H9 (cell line): ENCODE measurements at regions not wholly inside any gene's neighbourhood (a gene's known extent, or its start where the extent isn't known, plus 50 kb on each side); places are given as distances from the start of the nearest gene placed in this dataset.
"Not testable (repeated sequence)": the region's sequence is repeated elsewhere in the genome, so short reads cannot be mapped to it uniquely, and the experiment has no call there.

ENCODE experiments used
- DNase-seq: peaks from one replicate; pipeline ENCODE4 v3.0.0-alpha.2; 2017
- H2AFZ ChIP-seq: one replicate; pipeline ENCODE4 v1.6.1; 2013; ENCODE audit warnings: mild to moderate bottlenecking, low read length, control low read depth, moderate library complexity
- H2AK5ac ChIP-seq: 2 replicates; pipeline ENCODE4 v1.6.1; 2013; ENCODE audit warnings: low read length, control low read depth, mixed read lengths; ENCODE audit not compliant: insufficient read length
- H2BK120ac ChIP-seq: one replicate; pipeline ENCODE4 v1.6.1; 2013; ENCODE audit warnings: low read depth, mild to moderate bottlenecking, low read length, control low read depth, inconsistent platforms; ENCODE audit not compliant: poor library complexity, severe bottlenecking
- H2BK12ac ChIP-seq: 2 replicates; pipeline ENCODE4 v1.6.1; 2013; ENCODE audit warnings: low read length, control low read depth, mixed read lengths, low read depth; ENCODE audit not compliant: insufficient read length
- H2BK15ac ChIP-seq: 2 replicates; pipeline ENCODE4 v1.6.1; 2013; ENCODE audit warnings: low read depth, low read length, control low read depth
- H2BK20ac ChIP-seq: one replicate; pipeline ENCODE4 v1.6.1; 2013; ENCODE audit warnings: low read depth, mild to moderate bottlenecking, low read length, control low read depth, inconsistent platforms; ENCODE audit not compliant: poor library complexity, severe bottlenecking
- H2BK5ac ChIP-seq: 2 replicates; pipeline ENCODE4 v1.6.1; 2013; ENCODE audit warnings: low read length, control low read depth, mixed read lengths; ENCODE audit not compliant: insufficient read length
- H3K14ac ChIP-seq: 2 replicates; pipeline ENCODE4 v1.6.1; 2013; ENCODE audit warnings: low read length, control low read depth; ENCODE audit not compliant: insufficient read depth
- H3K18ac ChIP-seq: 2 replicates; pipeline ENCODE4 v1.6.1; 2013; ENCODE audit warnings: low read depth, mild to moderate bottlenecking, mixed read lengths, low read length, control low read depth; ENCODE audit not compliant: insufficient read length
- H3K23ac ChIP-seq: 2 replicates; pipeline ENCODE4 v1.6.1; 2013; ENCODE audit warnings: low read length, control low read depth, mixed read lengths, low read depth; ENCODE audit not compliant: insufficient read length
- H3K23me2 ChIP-seq: 2 replicates; pipeline ENCODE4 v1.6.1; 2013; ENCODE audit warnings: low read depth, mild to moderate bottlenecking, mixed read lengths, low read length, control low read depth; ENCODE audit not compliant: insufficient read length, poor library complexity, severe bottlenecking
- H3K27ac ChIP-seq: 2 replicates; pipeline ENCODE4 v1.5.1; 2013; ENCODE audit warnings: low read length, control low read depth, mixed read lengths, low read depth; ENCODE audit not compliant: insufficient read length
- H3K27me3 ChIP-seq: 2 replicates; pipeline ENCODE4 v1.6.1; 2013; ENCODE audit warnings: low read length, control low read depth, inconsistent platforms; ENCODE audit not compliant: insufficient read depth
- H3K4ac ChIP-seq: 2 replicates; pipeline ENCODE4 v1.6.1; 2013; ENCODE audit warnings: low read depth, mild to moderate bottlenecking, control low read depth, inconsistent platforms, low read length, moderate library complexity
- H3K4me1 ChIP-seq: 2 replicates; pipeline ENCODE4 v1.6.1; 2013; ENCODE audit warnings: low read length, control low read depth, inconsistent platforms; ENCODE audit not compliant: insufficient read depth
- H3K4me2 ChIP-seq: 2 replicates; pipeline ENCODE4 v1.6.1; 2013; ENCODE audit warnings: low read length, control low read depth, mixed read lengths; ENCODE audit not compliant: insufficient read length, insufficient read depth
- H3K56ac ChIP-seq: 2 replicates; pipeline ENCODE4 v1.6.1; 2013; ENCODE audit warnings: low read depth, mild to moderate bottlenecking, mixed read lengths, low read length, control low read depth; ENCODE audit not compliant: insufficient read length
- H3K79me1 ChIP-seq: 2 replicates; pipeline ENCODE4 v1.6.1; 2013; ENCODE audit warnings: low read depth, mild to moderate bottlenecking, moderate library complexity, low read length, control low read depth, inconsistent platforms; ENCODE audit not compliant: insufficient read depth, poor library complexity, severe bottlenecking
- H3K79me2 ChIP-seq: 2 replicates; pipeline ENCODE4 v1.6.1; 2013; ENCODE audit warnings: low read length, control low read depth, inconsistent platforms; ENCODE audit not compliant: insufficient read depth
- H3K9ac ChIP-seq: 2 replicates; pipeline ENCODE4 v1.6.1; 2013; ENCODE audit warnings: low read length, control low read depth, mixed read lengths; ENCODE audit not compliant: insufficient read length; ENCODE audit errors: extremely low read depth
- H3K9me3 ChIP-seq: one replicate; pipeline ENCODE4 v1.6.1; 2013; ENCODE audit warnings: low read depth, low read length, inconsistent platforms; ENCODE audit not compliant: control insufficient read depth
- H3T11ph ChIP-seq: one replicate; pipeline ENCODE4 v1.6.1; 2013; ENCODE audit warnings: mild to moderate bottlenecking, low read length, control low read depth, inconsistent platforms
- H4K20me1 ChIP-seq: one replicate; pipeline ENCODE4 v1.6.1; 2013; ENCODE audit not compliant: control insufficient read depth, insufficient read length, insufficient read depth
- H4K5ac ChIP-seq: 2 replicates; pipeline ENCODE4 v1.6.1; 2013; ENCODE audit warnings: low read depth, mild to moderate bottlenecking, mixed read lengths, low read length, control low read depth; ENCODE audit not compliant: insufficient read length
- H4K8ac ChIP-seq: replicated peaks from 2 replicates; pipeline ENCODE4 v1.6.1; 2013; ENCODE audit warnings: low read length, control low read depth, mixed read lengths, low read depth; ENCODE audit not compliant: insufficient read length
- H4K91ac ChIP-seq: 2 replicates; pipeline ENCODE4 v1.6.1; 2013; ENCODE audit warnings: low read depth, mild to moderate bottlenecking, moderate library complexity, mixed read lengths, low read length, control low read depth; ENCODE audit not compliant: insufficient read length
- H3K27ac Mint-ChIP-seq, 3 experiments: 2 replicates in 2 of 3; 3 replicates in 1 of 3; pipeline ENCODE4 v1.8.0; 2020 to 2021; ENCODE audit warnings: mixed read lengths in 3 of 3, mild to moderate bottlenecking in 1 of 3, moderate library complexity in 1 of 3
- H3K27me3 Mint-ChIP-seq: 2 replicates; pipeline ENCODE4 v1.8.0; 2021; ENCODE audit warnings: low read depth, mild to moderate bottlenecking, moderate library complexity, mixed read lengths
- H3K36me3 Mint-ChIP-seq, 3 experiments: 2 replicates in 2 of 3; 3 replicates in 1 of 3; pipeline ENCODE4 v1.8.0; 2020 to 2021; ENCODE audit warnings: low read depth in 3 of 3, mixed read lengths in 3 of 3; ENCODE audit not compliant: insufficient read depth in 1 of 3
- H3K4me1 Mint-ChIP-seq, 2 experiments: 2 replicates each; pipeline ENCODE4 v1.8.0; 2020; ENCODE audit warnings: mixed read lengths in 2 of 2
- H3K4me3 Mint-ChIP-seq, 2 experiments: 2 replicates in 1 of 2; 3 replicates in 1 of 2; pipeline ENCODE4 v1.8.0; 2020 to 2021; ENCODE audit warnings: mild to moderate bottlenecking in 2 of 2, mixed read lengths in 2 of 2, moderate library complexity in 1 of 2
- H3K9me3 Mint-ChIP-seq, 2 experiments: 2 replicates in 1 of 2; 3 replicates in 1 of 2; pipeline ENCODE4 v1.8.0; 2020; ENCODE audit warnings: mild to moderate bottlenecking in 2 of 2, mixed read lengths in 2 of 2, moderate library complexity in 1 of 2
- WGBS: extraction: QIAGEN DNeasy Blood & Tissue Kit; methylation state at CpG from one replicate; pipeline ENCODE4 v1.1.7; 2013; ENCODE audit warnings: missing lambda C conversion rate, low lambda C conversion rate, mixed read lengths; ENCODE audit not compliant: insufficient read length; ENCODE audit errors: extremely low coverage; 5-methylcytosine and 5-hydroxymethylcytosine counted together
- TF ChIP-seq, protein P1 (sequence below): fragments of 200-600 bp; sonication (generic); conservative IDR thresholded peaks from 3 replicates; pipeline ENCODE4 v1.8.0; 2021; ENCODE audit warnings: antibody characterized with exemption, mild to moderate bottlenecking

DNA sequence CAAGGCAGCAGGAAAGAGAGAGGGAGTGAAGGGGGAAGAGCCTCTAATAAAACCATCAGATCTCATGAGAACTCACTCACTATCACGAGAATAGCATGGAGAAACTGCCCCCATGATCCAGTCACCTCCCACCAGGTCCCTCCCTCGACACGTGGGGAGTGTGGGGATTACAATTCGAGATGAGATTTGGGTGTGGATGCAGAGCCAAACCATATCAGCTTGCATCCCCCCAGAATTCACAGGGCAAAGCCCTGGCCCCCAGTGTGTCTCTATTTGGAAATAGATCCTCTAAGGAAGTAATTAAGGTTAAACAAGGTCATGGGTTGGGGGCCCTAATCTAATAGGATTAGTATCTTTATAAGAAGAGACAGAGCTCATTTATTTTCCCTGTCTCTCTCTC lies 56.1 kb upstream of the TCL1A start:
- Mint-ChIP-seq H3K36me3 (no peaks in the 10 kb centered on the region), H3K4me3 (no peak overlapping the region)
- H3K14ac ChIP-seq, result no peak overlapping the region

DNA sequence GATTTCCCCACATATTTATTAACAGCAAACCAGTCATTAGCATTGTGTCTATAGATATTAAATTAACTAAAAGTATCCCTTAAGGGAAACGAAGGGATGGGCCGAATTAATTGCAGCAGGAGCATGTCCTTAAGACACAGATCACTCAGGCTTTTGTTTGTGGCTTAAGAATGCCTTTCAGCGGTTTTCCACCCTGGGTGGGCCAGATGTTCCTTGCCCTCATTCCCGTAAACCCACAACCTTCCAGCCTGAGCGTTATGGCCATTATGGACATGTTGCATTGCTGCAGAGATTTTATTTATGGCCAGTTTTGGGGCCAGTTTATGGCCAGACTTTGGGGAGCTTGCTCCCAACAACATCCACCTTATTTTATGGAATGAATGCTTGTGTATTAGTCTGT lies 55.5 kb upstream of the TCL1A start:
- no CpG with 5 or more reads among the region's 5 CpGs for WGBS
- H3K27me3 Mint-ChIP-seq, result peaks cover 66% of the 10 kb centered on the region
- H3K79me1 ChIP-seq, H2BK15ac ChIP-seq, H3K4me3 Mint-ChIP-seq, H4K8ac ChIP-seq, H3K9me3 Mint-ChIP-seq, H4K5ac ChIP-seq, H3K27me3 ChIP-seq, H3K56ac ChIP-seq, H3K79me2 ChIP-seq, DNase-seq, H3K18ac ChIP-seq, H2AK5ac ChIP-seq, H3K23me2 ChIP-seq, H3K36me3 Mint-ChIP-seq, H2BK12ac ChIP-seq, H3K27ac ChIP-seq, H3K9ac ChIP-seq, H3K27ac Mint-ChIP-seq, H3K23ac ChIP-seq, H2AFZ ChIP-seq, H3K4me1 ChIP-seq, H3T11ph ChIP-seq, H3K4ac ChIP-seq, H4K20me1 ChIP-seq, H4K91ac ChIP-seq, H2BK5ac ChIP-seq, H3K9me3 ChIP-seq, H2BK120ac ChIP-seq, H3K4me2 ChIP-seq, H2BK20ac ChIP-seq, H3K14ac ChIP-seq: not testable (repeated sequence)
- H3K4me1 Mint-ChIP-seq, result peaks cover 12 to 13% of the 10 kb centered on the region in 2 experiments

More for the DNA sequence above, 56.1 kb upstream of the TCL1A start:
- H3K79me2 ChIP-seq, result no peaks in the 10 kb centered on the region
- Mint-ChIP-seq H3K27me3 (peaks cover 69% of the 10 kb centered on the region), H3K9me3 (no peaks in the 10 kb centered on the region), H3K4me1 (peaks cover 12 to 13% of the 10 kb centered on the region in 2 experiments), H3K27ac (no peak overlapping the region)
- no CpG with 5 or more reads among the region's 4 CpGs for WGBS
- H2AK5ac ChIP-seq, result no peak overlapping the region
- H3K4me1 ChIP-seq, result no peaks in the 10 kb centered on the region
- H3K23ac ChIP-seq, result no peak overlapping the region
- H3K4ac ChIP-seq, result no peak overlapping the region
- no peak overlapping the region for H3K18ac ChIP-seq
- H2BK12ac ChIP-seq, result no peak overlapping the region
- no peak for DNase-seq
- H3K56ac ChIP-seq, result no peak overlapping the region
- H2BK5ac ChIP-seq, result no peak overlapping the region
- no peak overlapping the region for H4K91ac ChIP-seq
- H3K4me2 ChIP-seq, result no peak overlapping the region
- no peak overlapping the region for H2BK120ac ChIP-seq
- H3K23me2 ChIP-seq, result no peaks in the 10 kb centered on the region
- no peak overlapping the region for H3K27ac ChIP-seq
- no peak overlapping the region for H4K5ac ChIP-seq
- no peak overlapping the region for H3K9ac ChIP-seq
- H3K27me3 ChIP-seq, result peaks cover 4% of the 10 kb centered on the region; the same call in 1 of the 2 replicates
- no peak overlapping the region for H2AFZ ChIP-seq
- H3T11ph ChIP-seq, result no peak overlapping the region
- H2BK20ac ChIP-seq, result no peak overlapping the region
- H3K79me1 ChIP-seq, result no peaks in the 10 kb centered on the region
- H4K8ac ChIP-seq, result no peak overlapping the region
- no peaks in the 10 kb centered on the region for H3K9me3 ChIP-seq
- no peak overlapping the region for H2BK15ac ChIP-seq
- no peaks in the 10 kb centered on the region for H4K20me1 ChIP-seq
- TF ChIP-seq, protein P1, sequence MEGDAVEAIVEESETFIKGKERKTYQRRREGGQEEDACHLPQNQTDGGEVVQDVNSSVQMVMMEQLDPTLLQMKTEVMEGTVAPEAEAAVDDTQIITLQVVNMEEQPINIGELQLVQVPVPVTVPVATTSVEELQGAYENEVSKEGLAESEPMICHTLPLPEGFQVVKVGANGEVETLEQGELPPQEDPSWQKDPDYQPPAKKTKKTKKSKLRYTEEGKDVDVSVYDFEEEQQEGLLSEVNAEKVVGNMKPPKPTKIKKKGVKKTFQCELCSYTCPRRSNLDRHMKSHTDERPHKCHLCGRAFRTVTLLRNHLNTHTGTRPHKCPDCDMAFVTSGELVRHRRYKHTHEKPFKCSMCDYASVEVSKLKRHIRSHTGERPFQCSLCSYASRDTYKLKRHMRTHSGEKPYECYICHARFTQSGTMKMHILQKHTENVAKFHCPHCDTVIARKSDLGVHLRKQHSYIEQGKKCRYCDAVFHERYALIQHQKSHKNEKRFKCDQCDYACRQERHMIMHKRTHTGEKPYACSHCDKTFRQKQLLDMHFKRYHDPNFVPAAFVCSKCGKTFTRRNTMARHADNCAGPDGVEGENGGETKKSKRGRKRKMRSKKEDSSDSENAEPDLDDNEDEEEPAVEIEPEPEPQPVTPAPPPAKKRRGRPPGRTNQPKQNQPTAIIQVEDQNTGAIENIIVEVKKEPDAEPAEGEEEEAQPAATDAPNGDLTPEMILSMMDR, result no peak
